ENCODE measurements at regions not wholly inside any gene's neighbourhood (a gene's known extent, or its start where the extent isn't known, plus 50 kb on each side); places are given as distances from the start of the nearest gene placed in this dataset.

- no peak for TF ChIP-seq CTCF (IDR thresholded peaks at IDR 0.05)
- no peak for TF ChIP-seq POLR2AphosphoS5 (IDR thresholded peaks at IDR 0.05)
These were observed 256.5 kb downstream of the UQCRFS1 start for GRCh38 chr19:28956421-28956820.
